Liver (tissue), 8 donors: ENCODE measurements at regions not wholly inside any gene's neighbourhood (a gene's known extent, or its start where the extent isn't known, plus 50 kb on each side); places are given as distances from the start of the nearest gene placed in this dataset.

Experiments used
- DNase-seq: peaks from one replicate; pipeline ENCODE4 v3.0.0-alpha.2; 2017; ENCODE audit warnings: low spot score
- H3K27ac ChIP-seq, 2 donors: one replicate each; pipeline ENCODE4 v1.7.0; 2013; ENCODE audit warnings: inconsistent platforms in 2 of 2, low read length in 2 of 2, control low read depth in 1 of 2, low read depth in 1 of 2, mild to moderate bottlenecking in 1 of 2
- H3K27me3 ChIP-seq, 4 donors: one replicate each; pipeline versions ENCODE4 v1.6.1 to v1.7.0; 2013; ENCODE audit warnings: low read length in 3 of 4, inconsistent platforms in 1 of 4, mild to moderate bottlenecking in 1 of 4, moderate library complexity in 1 of 4; ENCODE audit not compliant: control insufficient read depth in 4 of 4, insufficient read depth in 4 of 4
- H3K36me3 ChIP-seq, 4 donors: one replicate each; pipeline versions ENCODE4 v1.6.1 to v1.7.0; 2013; ENCODE audit warnings: low read length in 3 of 4, mild to moderate bottlenecking in 3 of 4, low read depth in 1 of 4, moderate library complexity in 1 of 4; ENCODE audit not compliant: control insufficient read depth in 4 of 4, insufficient read depth in 3 of 4
- H3K4me1 ChIP-seq, 4 donors: one replicate each; pipeline versions ENCODE4 v1.6.1 to v1.7.0; 2013; ENCODE audit warnings: low read length in 3 of 4, mild to moderate bottlenecking in 3 of 4, moderate library complexity in 1 of 4; ENCODE audit not compliant: control insufficient read depth in 4 of 4, insufficient read depth in 4 of 4
- H3K4me3 ChIP-seq, 3 donors: one replicate each; pipeline versions ENCODE4 v1.6.1 to v1.7.0; 2013; ENCODE audit warnings: low read length in 3 of 3, control low read depth in 1 of 3, low read depth in 1 of 3, mild to moderate bottlenecking in 1 of 3
- H3K9ac ChIP-seq, 2 donors: one replicate each; pipeline ENCODE4 v1.7.0; 2013; ENCODE audit warnings: low read length in 2 of 2, mild to moderate bottlenecking in 2 of 2, moderate library complexity in 2 of 2, control low read depth in 1 of 2, low read depth in 1 of 2
- H3K9me3 ChIP-seq, 4 donors: one replicate each; pipeline versions ENCODE4 v1.6.1 to v1.7.0; 2013; ENCODE audit warnings: low read length in 3 of 4; ENCODE audit not compliant: control insufficient read depth in 4 of 4
- CTCF ChIP-seq: fragments of 150-350 bp; IDR thresholded peaks from 2 replicates; pipeline ENCODE4 v1.5.1; 2017; ENCODE audit warnings: improper control_type of control experiment, low read depth, low read length; ENCODE audit not compliant: missing input control
- EGR1 ChIP-seq, 2 donors: IDR thresholded peaks; 2 replicates each; pipeline ENCODE4 v1.6.1; 2016 to 2018; ENCODE audit warnings: antibody characterized with exemption in 2 of 2, low read depth in 2 of 2
- FOXA1 ChIP-seq: IDR thresholded peaks from 2 replicates; pipeline ENCODE4 v1.6.1; 2016; ENCODE audit warnings: antibody characterized with exemption
- FOXA2 ChIP-seq: IDR thresholded peaks from 2 replicates; pipeline ENCODE4 v1.6.1; 2016; ENCODE audit warnings: antibody characterized with exemption
- GABPA ChIP-seq, 2 donors: IDR thresholded peaks in 1 of 2; conservative IDR thresholded peaks in 1 of 2; 2 replicates each; pipeline ENCODE4 v1.6.1; 2016; ENCODE audit warnings: antibody characterized with exemption in 2 of 2, mild to moderate bottlenecking in 1 of 2, moderate library complexity in 1 of 2
- HNF4A ChIP-seq, 2 donors: conservative IDR thresholded peaks; 2 replicates each; pipeline ENCODE4 v1.6.1; 2016; ENCODE audit warnings: antibody characterized with exemption in 2 of 2, mild to moderate bottlenecking in 2 of 2
- HNF4G ChIP-seq: IDR thresholded peaks from 2 replicates; pipeline ENCODE4 v1.6.1; 2016; ENCODE audit warnings: antibody characterized with exemption
- JUND ChIP-seq, 2 donors: IDR thresholded peaks; 2 replicates each; pipeline ENCODE4 v1.6.1; 2016; ENCODE audit warnings: antibody characterized with exemption in 2 of 2
- MAX ChIP-seq: IDR thresholded peaks from 2 replicates; pipeline ENCODE4 v1.6.1; 2016; ENCODE audit warnings: antibody characterized with exemption
- NR2F2 ChIP-seq: IDR thresholded peaks from 2 replicates; pipeline ENCODE4 v1.6.1; 2016; ENCODE audit warnings: antibody characterized with exemption
- RXRA ChIP-seq, 2 donors: IDR thresholded peaks; 2 replicates each; pipeline ENCODE4 v1.6.1; 2017 to 2018; ENCODE audit warnings: antibody characterized with exemption in 2 of 2, mild to moderate bottlenecking in 1 of 2
- YY1 ChIP-seq: IDR thresholded peaks from 2 replicates; pipeline ENCODE4 v1.6.1; 2016; ENCODE audit warnings: antibody characterized with exemption, mild to moderate bottlenecking
- WGBS: extraction: QIAGEN DNeasy Blood & Tissue Kit; methylation state at CpG from one replicate; pipeline ENCODE4 v1.1.7; 2013; 5-methylcytosine and 5-hydroxymethylcytosine counted together
- donor health status: healthy.
- donor health status: healthy.
- donor health status: healthy.
- donor health status: healthy.
- donor health status: healthy.

GRCh38 chr12:86666316-86666715 is 410.1 kb upstream of the MGAT4C start:
- TF ChIP-seq YY1, result no peak
- no peak for TF ChIP-seq MAX
- no peak for TF ChIP-seq EGR1 (IDR thresholded peaks at IDR 0.05; ENCODE audit: low read depth in 2 of 2)
- Histone ChIP-seq H3K36me3 (no peaks in the 10 kb centered on the region), H3K27ac (no peak overlapping the region), H3K27me3 (no peaks in the 10 kb centered on the region), H3K4me1 (no peaks in the 10 kb centered on the region), H3K4me3 (no peak overlapping the region), H3K9me3 (no peaks in the 10 kb centered on the region), H3K9ac (no peak overlapping the region)
- DNase-seq, result no peak

- no peaks in the 10 kb centered on the region for H3K27me3 ChIP-seq
Observed at GRCh38 chr12:86663716-86664115, 407.5 kb upstream of the MGAT4C start.

GRCh38 chr12:86663173-86663572 is 407.0 kb upstream of the MGAT4C start:
- no peak for DNase-seq
- Histone ChIP-seq H3K4me3 (no peak overlapping the region), H3K4me1 (no peaks in the 10 kb centered on the region), H3K27ac (no peak overlapping the region), H3K9me3 (no peaks in the 10 kb centered on the region), H3K36me3 (no peaks in the 10 kb centered on the region), H3K27me3 (no peaks in the 10 kb centered on the region), H3K9ac (no peak overlapping the region)
- WGBS, result 60% methylated on average over 3 of the region's 3 CpGs
- TF ChIP-seq FOXA2, result no peak
- TF ChIP-seq GABPA (IDR thresholded peaks at IDR 0.05 in 1 of 2, conservative IDR thresholded peaks at IDR 0.05 in 1 of 2), result no peak
- TF ChIP-seq NR2F2, result no peak
- TF ChIP-seq HNF4G, result no peak
- no peak for TF ChIP-seq FOXA1
- TF ChIP-seq RXRA (IDR thresholded peaks at IDR 0.05), result no peak

More at GRCh38 chr12:86663716-86664115, 407.5 kb upstream of the MGAT4C start:
- no peak for TF ChIP-seq HNF4A (conservative IDR thresholded peaks at IDR 0.05)
- no peak for TF ChIP-seq MAX
- no peak for DNase-seq
- Histone ChIP-seq H3K4me1 (no peaks in the 10 kb centered on the region), H3K27ac (no peak overlapping the region), H3K4me3 (no peak overlapping the region), H3K9ac (no peak overlapping the region), H3K9me3 (no peaks in the 10 kb centered on the region), H3K36me3 (no peaks in the 10 kb centered on the region)

GRCh38 chr12:86662464-86662863 is 406.3 kb upstream of the MGAT4C start:
- 26% methylated on average over 1 of the region's 1 CpG for WGBS
- no peak overlapping the region for H3K4me3 ChIP-seq
- H3K9me3 ChIP-seq, result no peaks in the 10 kb centered on the region
- no peaks in the 10 kb centered on the region for H3K27me3 ChIP-seq
- no peak overlapping the region for H3K9ac ChIP-seq
- no peak for DNase-seq
- H3K27ac ChIP-seq, result no peak overlapping the region
- TF ChIP-seq EGR1 (IDR thresholded peaks at IDR 0.05; ENCODE audit: low read depth in 2 of 2) (no peak), YY1 (no peak), MAX (no peak), JUND (IDR thresholded peaks at IDR 0.05) (no peak), CTCF (no peak)
- H3K36me3 ChIP-seq, result no peaks in the 10 kb centered on the region
- H3K4me1 ChIP-seq, result no peaks in the 10 kb centered on the region
